ENCODE measurements at regions not wholly inside any gene's neighbourhood (a gene's known extent, or its start where the extent isn't known, plus 50 kb on each side); places are given as distances from the start of the nearest gene placed in this dataset.

GRCh38 chrX:39477762-39478120, 620.0 kb downstream of the BCOR start:
- Histone ChIP-seq H3K4me3 (ENCODE audit: low read length) (no peak overlapping the region), H3K9ac (ENCODE audit: low read depth, low read length) (no peak overlapping the region), H3K36me3 (ENCODE audit: insufficient read depth, low read length) (no peaks in the 10 kb centered on the region), H3K9me3 (ENCODE audit: insufficient read depth, low read depth, low read length) (no peaks in the 10 kb centered on the region), H3K4me1 (ENCODE audit: insufficient read depth, low read length) (no peaks in the 10 kb centered on the region), H3K27me3 (ENCODE audit: insufficient read depth, low read length) (no peaks in the 10 kb centered on the region), H3K27ac (ENCODE audit: low read depth, low read length) (no peak overlapping the region)
- 80% methylated on average over 15 of the region's 15 CpGs for WGBS

- Histone ChIP-seq H3K27ac (ENCODE audit: low read depth, low read length) (no peak overlapping the region), H3K36me3 (ENCODE audit: insufficient read depth, low read length) (no peaks in the 10 kb centered on the region), H3K4me1 (ENCODE audit: insufficient read depth, low read length) (no peaks in the 10 kb centered on the region), H3K27me3 (ENCODE audit: insufficient read depth, low read length) (no peaks in the 10 kb centered on the region), H3K9ac (ENCODE audit: low read depth, low read length) (no peak overlapping the region), H3K4me3 (ENCODE audit: low read length) (no peak overlapping the region), H3K9me3 (ENCODE audit: insufficient read depth, low read depth, low read length) (no peaks in the 10 kb centered on the region)
- 89% methylated on average over 4 of the region's 4 CpGs for WGBS
Measured at GRCh38 chrX:39479856-39480255, 617.9 kb downstream of the BCOR start.

GRCh38 chrX:39480963-39481362, 616.8 kb downstream of the BCOR start:
- no peaks in the 10 kb centered on the region for H3K36me3 ChIP-seq (ENCODE audit: insufficient read depth, low read length)
- H3K4me1 ChIP-seq (ENCODE audit: insufficient read depth, low read length): no peaks in the 10 kb centered on the region
- H3K27me3 ChIP-seq (ENCODE audit: insufficient read depth, low read length): no peaks in the 10 kb centered on the region
- H3K4me3 ChIP-seq (ENCODE audit: low read length): no peak overlapping the region
- no peak overlapping the region for H3K9ac ChIP-seq (ENCODE audit: low read depth, low read length)
- H3K9me3 ChIP-seq (ENCODE audit: insufficient read depth, low read depth, low read length): no peaks in the 10 kb centered on the region
- no peak overlapping the region for H3K27ac ChIP-seq (ENCODE audit: low read depth, low read length)
- WGBS: no CpG with 5 or more reads among the region's 1 CpG

- no peak overlapping the region for H3K4me3 ChIP-seq (ENCODE audit: low read length)
- no peak overlapping the region for H3K27ac ChIP-seq (ENCODE audit: low read depth, low read length)
- H3K9ac ChIP-seq (ENCODE audit: low read depth, low read length): no peak overlapping the region
- H3K9me3 ChIP-seq (ENCODE audit: insufficient read depth, low read depth, low read length): no peaks in the 10 kb centered on the region
- H3K27me3 ChIP-seq (ENCODE audit: insufficient read depth, low read length): no peaks in the 10 kb centered on the region
- no peaks in the 10 kb centered on the region for H3K36me3 ChIP-seq (ENCODE audit: insufficient read depth, low read length)
- 75% methylated on average over 1 of the region's 4 CpGs for WGBS
- H3K4me1 ChIP-seq (ENCODE audit: insufficient read depth, low read length): no peaks in the 10 kb centered on the region
Measured at GRCh38 chrX:39481621-39482020, 616.1 kb downstream of the BCOR start.

- H3K4me1 ChIP-seq (ENCODE audit: insufficient read depth, low read length): no peaks in the 10 kb centered on the region
- H3K9ac ChIP-seq (ENCODE audit: low read depth, low read length): no peak overlapping the region
- H3K27ac ChIP-seq (ENCODE audit: low read depth, low read length): no peak overlapping the region
- H3K27me3 ChIP-seq (ENCODE audit: insufficient read depth, low read length): no peaks in the 10 kb centered on the region
- no peaks in the 10 kb centered on the region for H3K9me3 ChIP-seq (ENCODE audit: insufficient read depth, low read depth, low read length)
- H3K36me3 ChIP-seq (ENCODE audit: insufficient read depth, low read length): no peaks in the 10 kb centered on the region
- 83% methylated on average over 11 of the region's 12 CpGs for WGBS
- no peak overlapping the region for H3K4me3 ChIP-seq (ENCODE audit: low read length)
Measured at GRCh38 chrX:39484159-39485068, 613.3 kb downstream of the BCOR start.

GRCh38 chrX:39487166-39487968, 610.4 kb downstream of the BCOR start:
- Histone ChIP-seq H3K9ac (ENCODE audit: low read depth, low read length) (no peak overlapping the region), H3K27ac (ENCODE audit: low read depth, low read length) (no peak overlapping the region)
- WGBS: 95% methylated on average over 3 of the region's 8 CpGs

DNA sequence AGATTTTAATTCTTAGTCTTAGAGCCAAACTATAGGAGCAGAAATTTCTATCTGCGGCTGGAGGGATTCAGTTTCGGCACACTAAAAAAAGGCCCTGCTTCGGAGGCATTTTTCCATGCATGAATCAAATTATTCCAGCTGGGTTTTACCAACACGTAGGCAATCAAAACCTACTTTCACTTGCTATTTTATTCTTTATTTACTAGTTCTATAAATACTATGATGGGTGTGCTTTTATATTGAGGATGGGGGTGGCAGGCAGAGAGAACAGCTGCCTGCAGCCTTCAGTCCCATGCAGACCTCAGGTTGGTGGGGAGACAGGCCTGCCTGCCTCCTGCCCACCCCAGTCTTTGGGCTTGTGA, 609.8 kb downstream of the BCOR start:
- Histone ChIP-seq H3K27ac (ENCODE audit: low read depth, low read length) (no peak overlapping the region), H3K9ac (ENCODE audit: low read depth, low read length) (no peak overlapping the region), H3K27me3 (ENCODE audit: insufficient read depth, low read length) (no peaks in the 10 kb centered on the region), H3K4me3 (ENCODE audit: low read length) (no peak overlapping the region), H3K9me3 (ENCODE audit: insufficient read depth, low read depth, low read length) (no peaks in the 10 kb centered on the region), H3K4me1 (ENCODE audit: insufficient read depth, low read length) (no peaks in the 10 kb centered on the region), H3K36me3 (ENCODE audit: insufficient read depth, low read length) (no peaks in the 10 kb centered on the region)
- whole genome bisulfite sequencing: 95% methylated on average over 3 of the region's 4 CpGs

More at GRCh38 chrX:39487166-39487968, 610.4 kb downstream of the BCOR start:
- no peaks in the 10 kb centered on the region for H3K4me1 ChIP-seq (ENCODE audit: insufficient read depth, low read length)
- H3K27me3 ChIP-seq (ENCODE audit: insufficient read depth, low read length): no peaks in the 10 kb centered on the region
- H3K36me3 ChIP-seq (ENCODE audit: insufficient read depth, low read length): no peaks in the 10 kb centered on the region
- no peaks in the 10 kb centered on the region for H3K9me3 ChIP-seq (ENCODE audit: insufficient read depth, low read depth, low read length)
- no peak overlapping the region for H3K4me3 ChIP-seq (ENCODE audit: low read length)

GRCh38 chrX:39491548-39492297, 606.0 kb downstream of the BCOR start:
- Histone ChIP-seq H3K27me3 (ENCODE audit: insufficient read depth, low read length) (no peaks in the 10 kb centered on the region), H3K27ac (ENCODE audit: low read depth, low read length) (no peak overlapping the region), H3K4me1 (ENCODE audit: insufficient read depth, low read length) (no peaks in the 10 kb centered on the region), H3K4me3 (ENCODE audit: low read length) (no peak overlapping the region), H3K36me3 (ENCODE audit: insufficient read depth, low read length) (no peaks in the 10 kb centered on the region), H3K9me3 (ENCODE audit: insufficient read depth, low read depth, low read length) (no peaks in the 10 kb centered on the region), H3K9ac (ENCODE audit: low read depth, low read length) (no peak overlapping the region)
- WGBS: 74% methylated on average over 9 of the region's 10 CpGs

DNA sequence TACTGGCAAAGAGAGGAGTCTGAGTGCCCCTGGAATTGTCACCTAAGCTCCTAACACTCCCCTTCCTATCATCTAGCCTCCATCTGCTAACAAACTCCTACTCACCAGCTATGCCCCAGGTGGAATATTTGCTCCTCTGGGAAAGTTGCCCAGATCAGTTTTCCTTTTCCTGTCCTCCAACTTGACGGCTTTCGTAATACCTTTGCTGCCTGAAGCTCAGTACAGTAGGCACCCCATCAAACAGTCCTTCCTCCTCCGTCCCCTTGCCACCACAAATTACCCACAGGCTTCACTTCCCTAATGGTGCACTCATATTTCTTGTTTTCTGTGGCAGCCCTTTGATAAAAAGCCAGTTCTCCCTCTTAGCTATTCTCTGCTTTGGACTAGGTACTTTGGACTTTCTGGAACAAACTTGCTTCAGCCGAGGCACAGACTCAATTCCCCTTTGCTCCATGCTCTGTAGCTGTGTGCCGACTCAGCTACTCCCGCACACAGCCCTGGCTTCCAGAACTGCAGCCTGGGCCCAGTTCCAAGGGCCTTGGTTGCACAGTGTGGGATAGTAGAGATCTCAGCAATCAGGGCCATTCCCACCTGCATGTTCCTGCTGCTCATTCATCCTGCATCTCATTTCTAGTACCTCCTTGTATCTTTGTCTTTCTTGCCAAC, 605.1 kb downstream of the BCOR start:
- Histone ChIP-seq H3K9me3 (ENCODE audit: insufficient read depth, low read depth, low read length) (no peaks in the 10 kb centered on the region), H3K27ac (ENCODE audit: low read depth, low read length) (no peak overlapping the region), H3K4me3 (ENCODE audit: low read length) (no peak overlapping the region), H3K9ac (ENCODE audit: low read depth, low read length) (no peak overlapping the region), H3K27me3 (ENCODE audit: insufficient read depth, low read length) (no peaks in the 10 kb centered on the region), H3K36me3 (ENCODE audit: insufficient read depth, low read length) (no peaks in the 10 kb centered on the region), H3K4me1 (ENCODE audit: insufficient read depth, low read length) (no peaks in the 10 kb centered on the region)
- 94% methylated on average over 6 of the region's 6 CpGs for WGBS

DNA sequence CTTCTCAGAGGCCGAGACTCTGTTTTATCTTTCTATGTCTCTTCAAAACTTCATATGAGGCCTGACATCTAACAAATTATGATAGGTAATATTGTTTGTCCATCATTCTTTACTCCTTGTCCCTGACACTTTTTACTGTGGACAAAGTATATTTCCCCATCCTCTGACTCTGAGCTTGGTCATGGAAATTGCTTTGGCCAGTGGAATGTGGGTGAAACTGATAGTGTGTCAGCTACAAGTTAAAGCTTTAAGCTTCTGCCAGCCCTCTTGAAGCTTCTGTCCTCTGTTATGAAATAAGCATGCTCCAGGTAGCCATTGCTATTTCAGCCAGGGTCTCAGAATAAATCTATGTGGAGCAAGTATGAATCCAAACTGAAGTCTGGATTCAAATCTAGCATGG, 604.6 kb downstream of the BCOR start:
- H3K9ac ChIP-seq (ENCODE audit: low read depth, low read length): no peak overlapping the region
- no peaks in the 10 kb centered on the region for H3K27me3 ChIP-seq (ENCODE audit: insufficient read depth, low read length)
- H3K4me3 ChIP-seq (ENCODE audit: low read length): no peak overlapping the region
- 71% methylated on average over 1 of the region's 1 CpG for WGBS
- no peaks in the 10 kb centered on the region for H3K4me1 ChIP-seq (ENCODE audit: insufficient read depth, low read length)
- H3K9me3 ChIP-seq (ENCODE audit: insufficient read depth, low read depth, low read length): no peaks in the 10 kb centered on the region
- H3K36me3 ChIP-seq (ENCODE audit: insufficient read depth, low read length): no peaks in the 10 kb centered on the region
- no peak overlapping the region for H3K27ac ChIP-seq (ENCODE audit: low read depth, low read length)

All from HUES64 (cell line).